C4-2B (cell line): ENCODE measurements at regions not wholly inside any gene's neighbourhood (a gene's known extent, or its start where the extent isn't known, plus 50 kb on each side); places are given as distances from the start of the nearest gene placed in this dataset.

Experiments used
- H3K27ac ChIP-seq: fragments of 450-650 bp; 2 replicates; pipeline ENCODE4 v1.5.1; 2017
- CTCF ChIP-seq: fragments of 450-650 bp; conservative IDR thresholded peaks from 2 replicates; pipeline ENCODE4 v1.5.1; 2017; ENCODE audit warnings: mild to moderate bottlenecking
- ZFX ChIP-seq: fragments of 450-650 bp; IDR thresholded peaks from 2 replicates; pipeline ENCODE4 v1.6.1; 2017

DNA sequence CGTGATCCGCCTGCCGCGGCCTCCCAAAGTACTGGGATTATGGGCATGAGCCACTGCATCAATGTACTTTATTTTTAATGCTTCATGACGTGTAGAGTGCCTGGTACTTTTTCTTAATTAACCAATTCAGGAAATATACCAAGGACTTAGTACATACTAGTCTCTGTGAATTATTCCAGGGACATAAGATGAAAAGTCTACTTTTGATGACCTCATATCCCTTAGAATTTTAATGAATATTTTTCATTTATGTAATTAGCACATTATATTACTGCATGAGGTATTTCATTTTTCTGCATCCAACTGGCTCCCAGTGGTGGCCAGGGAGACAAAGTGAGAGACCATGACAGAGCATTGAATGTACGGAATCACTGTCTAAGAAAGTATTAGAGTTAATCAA is 577.7 kb upstream of the NOVA1 start:
- no peak overlapping the region for H3K27ac ChIP-seq
- no peak for TF ChIP-seq ZFX
- TF ChIP-seq CTCF = no peak

DNA sequence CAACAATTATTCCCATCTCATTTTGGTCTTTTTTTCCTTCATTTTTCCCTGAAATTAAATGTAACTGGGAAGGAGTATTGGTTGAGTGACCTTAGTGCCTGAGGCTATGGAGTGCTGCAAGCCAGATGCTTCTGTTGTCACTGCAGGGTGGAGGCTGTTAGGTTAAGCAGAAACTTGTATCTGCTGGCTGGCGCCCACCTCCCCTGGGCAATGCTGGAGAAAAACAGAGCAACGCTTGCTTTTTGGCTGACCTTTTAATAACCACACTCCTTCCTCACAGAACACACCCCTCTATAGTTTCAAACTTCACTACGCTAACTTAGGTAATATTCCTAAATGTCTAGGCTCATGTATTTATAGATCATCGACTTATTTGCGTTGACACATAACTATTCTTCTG is 583.5 kb upstream of the NOVA1 start:
- TF ChIP-seq ZFX (no peak), CTCF (no peak)

DNA sequence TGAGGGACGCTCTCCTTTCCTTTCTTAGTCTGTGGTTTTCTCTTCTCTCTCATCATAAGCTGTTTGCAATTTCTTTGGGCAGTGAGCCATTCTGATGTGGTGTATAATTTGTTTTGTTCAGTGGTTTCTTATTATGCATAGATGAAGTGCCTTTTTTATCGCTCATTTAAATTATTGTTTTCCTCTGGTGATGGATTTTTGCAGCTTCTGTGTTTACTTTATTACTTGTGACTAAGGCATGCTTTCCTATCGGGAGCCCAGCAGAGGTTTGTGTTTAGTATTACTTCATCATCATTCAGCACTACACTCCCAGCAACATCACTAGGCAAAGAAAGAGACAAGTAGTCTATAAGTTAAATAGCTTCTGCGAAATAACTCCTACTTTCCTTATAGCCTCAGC is 586.6 kb upstream of the NOVA1 start:
- TF ChIP-seq CTCF (no peak), ZFX (no peak)
- H3K27ac ChIP-seq = no peak overlapping the region

More for the DNA sequence above, 583.5 kb upstream of the NOVA1 start:
- no peak overlapping the region for H3K27ac ChIP-seq

DNA sequence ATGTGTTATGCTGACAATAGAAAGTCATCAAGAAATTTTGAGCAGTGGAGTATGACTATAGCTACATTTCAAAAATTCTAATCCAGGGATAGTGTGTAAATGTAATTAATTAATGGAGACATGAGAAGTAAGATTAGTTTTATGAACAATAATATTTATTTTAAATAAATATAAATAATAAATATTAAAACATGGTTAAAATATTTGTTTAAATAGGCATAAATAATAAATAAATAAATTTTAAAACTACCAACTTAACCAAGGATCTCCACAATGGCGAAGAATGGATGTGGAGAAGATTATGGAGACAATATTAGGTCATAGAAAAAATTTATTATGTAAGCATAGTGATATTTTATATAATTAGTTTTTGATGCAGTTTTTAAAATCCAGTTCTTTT is 588.2 kb upstream of the NOVA1 start:
- H3K27ac ChIP-seq = no peak overlapping the region
- TF ChIP-seq CTCF (no peak), ZFX (no peak)

DNA sequence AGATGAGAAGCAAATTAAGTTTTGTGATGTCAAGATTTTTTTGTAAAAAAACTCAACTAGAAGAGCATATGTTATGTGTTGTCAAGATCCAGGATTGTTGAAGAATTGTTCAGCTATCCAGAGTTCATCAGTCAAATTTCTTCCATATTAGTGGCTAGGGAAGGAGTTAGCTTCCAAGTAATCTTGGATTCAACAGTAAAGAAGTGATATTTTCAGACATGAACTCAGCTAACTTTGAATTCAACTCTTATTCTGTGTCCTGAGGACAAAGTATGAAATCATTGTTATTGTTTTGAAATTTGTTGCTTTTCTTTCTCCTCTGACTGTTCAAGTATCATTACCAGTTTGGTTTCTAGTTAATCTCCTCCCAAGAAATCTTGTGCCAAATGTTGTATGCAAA is 589.3 kb upstream of the NOVA1 start:
- TF ChIP-seq ZFX (no peak), CTCF (no peak)
- no peak overlapping the region for H3K27ac ChIP-seq

GRCh38 chr14:27190296-27190695 is 592.5 kb upstream of the NOVA1 start:
- TF ChIP-seq ZFX (no peak), CTCF (no peak)
- H3K27ac ChIP-seq = no peak overlapping the region

DNA sequence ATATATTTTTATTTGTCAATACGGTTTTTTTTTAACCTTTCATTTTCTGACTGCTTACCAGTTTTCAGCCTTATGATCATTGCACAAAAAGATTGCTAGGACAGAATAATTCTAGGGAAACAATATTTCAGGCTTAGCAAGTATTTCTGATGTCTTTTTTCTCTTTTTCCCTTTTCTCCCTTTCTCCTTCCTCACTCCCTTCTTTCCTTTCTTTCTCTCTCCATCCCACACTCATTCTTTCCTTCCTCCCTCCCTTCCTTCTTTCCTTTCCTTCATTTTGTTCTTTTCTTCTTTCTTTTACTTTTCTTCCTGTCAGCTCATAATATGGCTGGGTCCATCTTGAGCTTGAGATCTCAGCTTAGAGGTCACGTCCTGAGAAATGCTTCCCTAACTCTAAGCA is 601.4 kb upstream of the NOVA1 start:
- no peak overlapping the region for H3K27ac ChIP-seq
- TF ChIP-seq CTCF (no peak), ZFX (no peak)
